Prostate gland (tissue), 2 donors: ENCODE measurements at regions not wholly inside any gene's neighbourhood (a gene's known extent, or its start where the extent isn't known, plus 50 kb on each side); places are given as distances from the start of the nearest gene placed in this dataset.

ENCODE experiments used
- CTCF ChIP-seq, 4 experiments: fragments of 200-600 bp in 2 of 4; fragments of 450-650 bp in 2 of 4; sonication (generic) in 2 of 4; IDR thresholded peaks; 1 replicate in 3 of 4; 2 replicates in 1 of 4; pipeline ENCODE4 v1.5.1; 2016 to 2019; ENCODE audit warnings: antibody characterized with exemption in 4 of 4, mild to moderate bottlenecking in 2 of 4, moderate library complexity in 2 of 4
- POLR2A ChIP-seq: fragments of 450-650 bp; IDR thresholded peaks from one replicate; pipeline ENCODE4 v1.6.1; 2016; ENCODE audit warnings: antibody characterized with exemption, mild to moderate bottlenecking
- POLR2AphosphoS5 ChIP-seq: sonication (generic); formaldehyde crosslinking; IDR thresholded peaks from one replicate; pipeline ENCODE4 v1.6.1; 2017; ENCODE audit warnings: antibody characterized with exemption

- TF ChIP-seq CTCF (IDR thresholded peaks at IDR 0.05) (no peak), POLR2A (no peak), POLR2AphosphoS5 (no peak)
Measured at GRCh38 chr13:76632401-76633044, 253.7 kb downstream of the KCTD12 start.
